GM20000 (cell line): ENCODE measurements at regions not wholly inside any gene's neighbourhood (a gene's known extent, or its start where the extent isn't known, plus 50 kb on each side); places are given as distances from the start of the nearest gene placed in this dataset.

ENCODE experiments used
- DNase-seq: peaks from one replicate; pipeline ENCODE4 v3.0.0; 2012; ENCODE audit warnings: low spot score
- TF ChIP-seq, protein P1 (sequence below): IDR thresholded peaks from 2 replicates; pipeline ENCODE4 v1.5.1; 2012; ENCODE audit warnings: mild to moderate bottlenecking, control low read depth; ENCODE audit errors: extremely low read depth, missing control alignments

DNA sequence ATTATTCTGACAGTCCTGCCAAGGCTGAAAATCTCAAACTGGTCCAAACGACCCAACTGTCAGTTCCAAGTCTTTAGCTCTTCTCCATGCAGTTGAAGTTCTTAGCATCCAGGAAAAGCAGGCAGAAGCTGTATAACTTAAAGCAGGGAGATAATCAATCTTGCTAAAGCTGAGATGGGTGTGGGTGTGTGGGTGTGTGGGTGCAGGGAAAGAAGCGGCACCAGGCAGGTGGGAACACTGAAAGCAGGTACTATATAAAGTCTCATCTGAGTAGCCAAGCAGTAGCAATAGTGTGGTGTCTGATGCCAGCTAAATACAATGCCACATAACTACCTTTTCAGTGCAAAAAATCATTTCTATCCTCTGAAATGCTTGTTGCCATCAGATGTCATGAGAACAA lies 69.7 kb upstream of the EGFL6 start:
- TF ChIP-seq, protein P1, sequence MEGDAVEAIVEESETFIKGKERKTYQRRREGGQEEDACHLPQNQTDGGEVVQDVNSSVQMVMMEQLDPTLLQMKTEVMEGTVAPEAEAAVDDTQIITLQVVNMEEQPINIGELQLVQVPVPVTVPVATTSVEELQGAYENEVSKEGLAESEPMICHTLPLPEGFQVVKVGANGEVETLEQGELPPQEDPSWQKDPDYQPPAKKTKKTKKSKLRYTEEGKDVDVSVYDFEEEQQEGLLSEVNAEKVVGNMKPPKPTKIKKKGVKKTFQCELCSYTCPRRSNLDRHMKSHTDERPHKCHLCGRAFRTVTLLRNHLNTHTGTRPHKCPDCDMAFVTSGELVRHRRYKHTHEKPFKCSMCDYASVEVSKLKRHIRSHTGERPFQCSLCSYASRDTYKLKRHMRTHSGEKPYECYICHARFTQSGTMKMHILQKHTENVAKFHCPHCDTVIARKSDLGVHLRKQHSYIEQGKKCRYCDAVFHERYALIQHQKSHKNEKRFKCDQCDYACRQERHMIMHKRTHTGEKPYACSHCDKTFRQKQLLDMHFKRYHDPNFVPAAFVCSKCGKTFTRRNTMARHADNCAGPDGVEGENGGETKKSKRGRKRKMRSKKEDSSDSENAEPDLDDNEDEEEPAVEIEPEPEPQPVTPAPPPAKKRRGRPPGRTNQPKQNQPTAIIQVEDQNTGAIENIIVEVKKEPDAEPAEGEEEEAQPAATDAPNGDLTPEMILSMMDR, result no peak
- no peak for DNase-seq

GRCh38 chrX:13498238-13498637 lies 71.2 kb upstream of the EGFL6 start:
- no peak for DNase-seq
- TF ChIP-seq, protein P1, result no peak

- TF ChIP-seq, protein P1, result no peak
- DNase-seq, result no peak
These were observed 74.2 kb upstream of the EGFL6 start for GRCh38 chrX:13495232-13495631.

DNA sequence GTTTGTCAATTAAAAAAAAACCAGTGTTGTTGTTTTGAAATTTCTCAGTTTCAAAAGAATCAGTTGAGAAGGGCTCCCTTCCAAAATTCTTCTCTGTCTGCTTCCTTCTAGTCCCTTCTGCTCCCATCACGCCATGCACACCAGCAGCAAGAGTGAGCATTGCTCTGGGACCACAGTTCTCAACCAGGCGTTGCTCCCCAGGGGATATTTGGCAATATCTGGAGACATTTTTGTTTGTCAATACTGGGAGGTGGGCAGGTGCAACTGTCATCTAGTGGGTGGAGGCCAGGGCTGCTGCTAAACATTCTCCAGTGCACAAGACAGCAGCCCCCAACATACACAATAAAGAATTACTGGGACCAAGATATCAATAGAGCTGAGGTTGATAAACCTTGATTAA lies 74.8 kb upstream of the EGFL6 start:
- TF ChIP-seq, protein P1, result no peak

GRCh38 chrX:13493659-13494058 lies 75.7 kb upstream of the EGFL6 start:
- TF ChIP-seq, protein P1, result no peak
- DNase-seq, result no peak

More for the DNA sequence above, 74.8 kb upstream of the EGFL6 start:
- no peak for DNase-seq

DNA sequence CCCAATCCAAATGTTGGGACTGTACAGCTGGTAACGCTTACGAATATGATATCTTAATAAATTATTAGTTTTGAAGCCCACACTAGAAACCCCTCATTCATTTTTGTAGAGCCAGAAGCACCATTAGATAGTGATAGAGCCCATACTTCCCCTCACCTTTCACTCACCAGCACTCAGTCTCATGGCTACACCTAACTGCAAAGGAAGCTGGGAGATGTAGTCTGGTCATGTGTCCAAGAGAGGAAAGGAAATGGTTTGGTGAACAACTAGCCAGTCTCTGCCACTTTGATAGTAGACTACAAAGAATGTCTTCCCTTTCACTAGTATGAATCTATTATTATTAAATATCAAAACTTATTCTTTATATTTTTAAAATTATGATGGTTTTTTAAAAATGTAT lies 77.1 kb upstream of the EGFL6 start:
- TF ChIP-seq, protein P1, result no peak
- no peak for DNase-seq

DNA sequence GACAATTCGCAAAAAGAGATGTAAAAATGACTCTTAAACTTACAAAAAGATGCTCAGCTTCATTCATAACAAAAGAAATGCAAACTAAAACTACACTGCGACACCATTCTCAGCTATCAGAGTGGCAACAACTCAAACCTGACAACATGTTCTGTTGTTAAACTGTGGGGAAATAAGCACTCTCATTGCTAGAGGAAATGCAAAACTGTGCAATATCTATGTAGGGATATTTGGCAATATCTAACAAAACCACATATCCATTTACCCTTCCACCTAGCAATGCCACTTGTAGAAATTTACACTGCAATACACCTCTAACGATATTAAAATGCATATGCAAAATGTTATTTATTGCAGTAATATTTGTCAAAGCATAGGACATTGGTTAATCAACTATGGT lies 78.3 kb upstream of the EGFL6 start:
- DNase-seq, result no peak
- TF ChIP-seq, protein P1, result no peak
